HG03558 (cell line): ENCODE measurements at regions not wholly inside any gene's neighbourhood (a gene's known extent, or its start where the extent isn't known, plus 50 kb on each side); places are given as distances from the start of the nearest gene placed in this dataset.
A peak's percentile ranks its signal among the peaks of the same experiment; 100 is the strongest.
"Not testable (repeated sequence)": the region's sequence is repeated elsewhere in the genome, so short reads cannot be mapped to it uniquely, and the experiment has no call there.

Experiments used
- ATAC-seq: cut with Tn5 transposase; IDR thresholded peaks from one replicate; pipeline ENCODE4 v1.9.1; 2021; ENCODE audit warnings: moderate number of reproducible peaks; ENCODE audit not compliant: unreplicated experiment; ENCODE audit errors: extremely low read depth

DNA sequence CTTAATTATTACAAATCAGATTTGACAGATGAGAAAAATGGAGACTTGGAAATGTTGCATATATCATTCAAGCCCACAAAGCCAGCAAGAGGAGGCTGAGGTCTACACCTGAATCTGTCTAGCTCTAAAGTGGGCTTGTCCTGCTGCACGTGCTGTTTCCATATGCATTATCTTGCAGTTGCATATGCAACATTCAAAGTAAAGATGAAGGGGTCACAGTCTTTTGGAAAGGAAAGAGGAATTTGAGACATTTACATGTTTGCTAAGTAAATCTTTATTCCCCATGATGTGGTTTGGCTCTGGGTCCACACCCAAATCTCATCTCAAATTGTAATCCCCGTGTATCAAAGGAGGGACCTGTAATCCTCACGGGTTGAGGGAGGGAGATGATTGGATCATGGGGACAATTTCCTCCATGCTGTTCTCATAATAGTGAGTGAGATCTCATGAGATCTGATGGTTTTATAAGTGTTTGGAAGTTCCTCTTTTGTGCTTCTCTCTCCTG, 98.3 kb downstream of the BACH1 start:
- no peak for ATAC-seq

DNA sequence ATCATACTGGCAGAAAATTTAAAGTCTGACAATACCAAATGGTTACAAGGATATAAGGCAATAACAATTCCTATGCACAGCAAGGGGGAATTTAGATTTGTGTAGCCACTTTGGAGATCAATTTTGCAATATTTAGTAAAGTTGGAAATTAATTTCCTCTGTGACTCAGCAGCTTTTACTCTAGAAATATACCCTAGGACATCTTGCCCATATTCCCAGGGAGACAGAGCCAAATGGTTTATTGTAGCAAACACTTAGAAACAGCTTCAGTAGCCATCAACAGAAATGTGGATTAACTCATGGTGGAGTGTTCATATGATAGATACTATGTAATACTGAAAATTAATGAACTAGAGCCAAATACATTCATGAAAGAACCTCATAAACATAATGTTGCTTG, 104.6 kb downstream of the BACH1 start:
- ATAC-seq, result no peak

DNA sequence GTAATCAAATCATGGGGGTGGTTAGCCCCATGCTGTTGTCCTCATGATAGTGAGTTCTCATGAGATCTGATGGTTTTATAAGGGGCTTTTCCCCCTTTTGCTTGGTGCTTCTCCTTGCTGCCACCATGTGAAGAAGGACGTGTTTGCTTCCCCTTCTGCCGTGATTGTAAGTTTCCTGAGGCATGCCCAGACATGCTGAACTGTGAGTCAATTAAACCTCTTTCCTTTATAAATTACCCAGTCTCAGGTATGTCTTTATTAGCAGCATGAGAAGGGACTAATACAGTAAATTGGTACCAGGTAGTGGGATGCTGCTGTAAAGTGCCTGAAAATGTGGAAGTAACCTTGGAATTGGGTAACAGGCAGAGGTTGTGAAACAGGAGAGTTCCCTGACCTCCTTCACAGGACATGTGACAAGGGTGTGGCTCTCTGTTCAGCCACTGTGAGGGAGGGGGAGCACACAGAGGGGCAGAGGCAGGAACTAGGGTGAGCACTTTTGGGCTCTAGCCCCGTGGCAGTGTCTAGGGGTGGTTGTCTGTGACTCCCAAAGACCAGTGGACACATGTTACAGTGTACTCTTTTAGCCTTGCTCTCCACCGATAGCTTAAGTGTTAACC, 105.3 kb downstream of the BACH1 start:
- no peak for ATAC-seq

DNA sequence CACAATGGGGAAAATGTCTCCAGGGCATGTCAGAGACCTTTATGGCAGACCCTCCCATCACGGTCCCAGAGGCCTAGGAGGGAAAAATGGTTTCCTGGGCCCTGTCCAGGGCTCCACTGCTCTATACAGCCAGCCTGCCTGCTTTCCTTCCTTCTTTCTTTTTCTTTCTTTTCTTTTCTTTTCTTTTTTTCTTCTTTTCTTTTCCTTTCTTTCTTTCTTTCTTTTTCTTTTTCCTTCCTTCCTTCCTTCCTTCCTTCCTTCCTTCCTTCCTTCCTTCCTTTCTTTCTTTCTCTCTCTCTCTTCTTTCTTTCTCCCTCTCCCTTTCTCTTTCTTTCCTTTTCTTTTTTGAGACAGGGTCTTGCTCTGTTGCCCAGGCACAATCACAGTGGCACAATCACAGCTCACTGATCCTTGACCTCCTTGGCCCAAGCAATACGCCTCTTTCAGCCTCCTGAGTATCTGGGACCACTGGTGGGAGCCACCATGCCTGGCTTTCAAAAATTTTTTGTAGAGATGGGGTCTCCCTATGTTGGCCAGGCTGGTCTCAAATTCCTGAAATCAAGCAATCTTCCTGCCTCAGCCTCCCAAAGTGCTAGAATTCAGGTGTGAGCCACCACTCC, 106.9 kb downstream of the BACH1 start:
- no peak for ATAC-seq

DNA sequence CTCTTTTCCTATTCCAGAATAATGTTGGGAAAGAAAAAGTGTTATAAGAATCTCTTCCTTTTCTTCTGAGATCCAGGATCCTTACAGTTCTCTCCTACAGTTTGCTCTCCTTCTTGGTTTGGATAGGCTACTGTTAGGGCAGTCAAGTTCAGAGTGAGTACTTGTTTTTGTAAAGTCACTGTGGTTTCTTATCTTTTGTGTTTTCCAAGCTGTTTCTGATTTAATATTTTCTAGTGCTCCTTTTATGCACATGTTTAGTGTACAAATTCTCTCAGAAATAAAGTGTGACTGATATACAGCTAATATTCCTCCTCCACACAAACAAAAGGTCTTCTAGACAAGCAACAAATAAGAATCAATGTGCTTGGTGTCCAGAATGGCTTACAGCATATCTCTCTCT, 107.7 kb downstream of the BACH1 start:
- ATAC-seq, result no peak

DNA sequence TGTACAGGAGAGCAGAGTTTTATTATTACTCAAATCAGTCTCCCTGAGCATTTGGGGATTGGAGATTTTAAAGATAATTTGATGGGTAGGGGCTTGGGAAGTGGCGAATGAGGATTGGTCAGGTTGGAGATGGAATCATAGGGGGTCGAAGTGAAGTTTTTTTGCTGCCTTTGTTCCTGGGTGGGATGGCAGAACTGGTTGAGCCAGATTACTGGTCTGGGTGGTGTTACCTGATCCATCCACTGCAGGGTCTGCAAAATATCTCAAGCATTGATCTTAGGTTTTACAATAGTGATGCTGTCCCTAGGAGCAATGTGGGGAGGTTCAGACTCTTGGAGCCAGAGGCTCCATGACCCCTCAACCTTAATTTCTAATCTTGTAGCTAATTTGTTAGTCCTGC, 108.8 kb downstream of the BACH1 start:
- ATAC-seq, result no peak

DNA sequence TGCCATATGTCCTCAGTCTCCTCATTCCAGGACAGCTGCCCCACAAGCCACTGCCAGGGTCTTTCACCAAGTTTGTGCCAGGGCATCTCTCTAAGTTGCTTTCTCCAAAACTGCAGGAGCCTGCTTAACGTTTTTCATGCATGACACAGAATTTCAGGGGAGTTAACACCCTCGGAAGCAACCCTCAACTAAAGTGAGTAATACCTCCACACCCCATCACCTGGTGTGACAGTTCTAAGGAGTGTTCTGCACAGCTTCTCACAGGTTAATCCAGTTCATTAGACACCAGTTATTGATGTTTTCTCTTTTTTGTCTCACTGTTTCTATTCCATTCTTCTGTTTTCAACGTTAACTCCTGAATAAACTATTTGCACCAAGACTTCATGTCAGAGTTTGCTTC, 115.0 kb downstream of the BACH1 start:
- no peak for ATAC-seq

DNA sequence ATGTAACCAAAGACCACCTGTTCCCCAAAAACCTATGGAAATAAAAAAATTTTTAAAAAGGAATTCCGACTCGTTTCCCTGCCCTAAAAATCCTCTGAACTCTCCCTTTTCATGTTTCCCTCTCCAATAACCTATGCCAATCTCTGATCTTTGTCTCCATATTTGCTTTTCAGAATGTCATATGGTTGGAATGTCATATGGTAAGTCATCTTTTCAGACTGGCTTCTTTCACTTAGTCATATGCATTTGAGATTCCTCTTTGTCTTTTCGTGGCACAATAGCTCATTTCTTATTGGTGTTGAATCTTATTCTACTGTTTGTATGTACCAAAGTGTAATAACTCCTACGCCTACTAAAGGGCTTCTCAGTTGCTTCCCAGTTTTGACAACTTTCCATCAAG, 117.5 kb downstream of the BACH1 start:
- no peak for ATAC-seq

DNA sequence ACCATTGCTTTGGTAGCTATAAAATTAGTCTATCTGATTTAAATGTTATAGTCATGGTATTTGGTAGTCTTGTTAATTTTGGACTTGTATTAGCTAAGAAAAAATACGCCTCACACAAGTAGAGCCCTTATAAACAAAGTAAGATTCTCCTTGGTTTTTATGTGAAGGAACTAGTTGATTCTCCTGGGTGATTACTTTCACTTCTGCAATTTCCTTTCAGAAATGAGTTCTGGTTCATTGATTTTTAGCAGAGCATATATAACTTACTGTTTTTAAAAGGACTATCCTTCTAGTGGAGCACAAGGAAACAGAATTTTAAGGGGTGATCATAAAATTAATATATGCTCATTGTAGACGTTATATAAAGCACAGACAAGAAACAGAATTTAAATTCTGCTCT, 120.1 kb downstream of the BACH1 start:
- peak; percentile 83 for ATAC-seq

DNA sequence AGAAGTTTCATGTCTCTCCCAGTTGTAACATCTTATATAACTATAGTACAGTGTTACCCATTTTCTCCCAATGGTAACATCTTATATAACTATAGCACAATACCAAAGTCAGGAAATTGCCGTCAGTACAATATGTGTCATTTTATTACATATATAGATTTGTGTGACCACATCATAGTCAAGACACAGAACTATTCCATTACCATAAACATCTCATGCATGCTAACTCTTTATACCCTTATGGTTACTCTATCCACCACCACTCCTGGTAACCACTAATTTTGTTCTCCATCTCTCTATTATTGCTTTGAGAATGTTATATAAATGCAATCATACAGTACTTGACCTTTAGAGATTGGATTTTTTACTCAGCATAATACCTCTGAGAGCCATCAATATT, 120.7 kb downstream of the BACH1 start:
- no peak for ATAC-seq

DNA sequence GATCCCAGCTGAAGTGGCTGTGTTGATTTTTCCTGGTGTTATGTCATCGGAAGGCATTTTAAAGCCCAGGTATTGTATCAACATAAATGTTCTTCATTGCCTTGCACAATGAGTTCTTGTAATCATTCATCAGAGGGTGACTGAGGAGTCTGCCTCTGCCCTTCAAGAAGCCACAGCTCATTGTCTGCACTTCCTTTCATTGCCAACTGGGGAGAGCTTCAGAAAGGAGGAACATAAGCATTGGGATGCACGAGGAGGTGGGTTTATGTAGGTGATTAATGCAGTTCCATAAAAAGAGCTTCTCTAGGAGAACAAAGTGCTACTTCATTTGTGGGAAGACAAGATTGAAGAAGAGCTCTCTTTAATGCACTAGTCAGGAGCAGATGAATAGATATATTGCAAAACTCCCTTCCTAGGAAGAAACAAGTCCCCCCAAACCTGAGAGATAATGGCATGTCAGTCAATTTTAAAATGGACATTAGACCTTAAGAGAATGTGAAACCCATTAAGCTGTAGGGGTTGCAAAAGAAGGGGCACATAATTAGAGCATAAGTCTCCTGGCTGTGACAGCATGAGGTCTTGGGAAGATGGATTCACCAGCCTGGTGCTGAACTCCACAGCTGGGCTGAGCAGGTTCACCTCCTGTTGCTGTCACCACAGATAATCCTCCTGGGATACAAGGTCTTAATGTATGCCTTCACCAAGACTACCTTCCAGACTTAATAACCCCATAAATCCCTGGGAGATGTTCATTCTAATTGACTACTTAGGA, 124.6 kb downstream of the BACH1 start:
- no peak for ATAC-seq

DNA sequence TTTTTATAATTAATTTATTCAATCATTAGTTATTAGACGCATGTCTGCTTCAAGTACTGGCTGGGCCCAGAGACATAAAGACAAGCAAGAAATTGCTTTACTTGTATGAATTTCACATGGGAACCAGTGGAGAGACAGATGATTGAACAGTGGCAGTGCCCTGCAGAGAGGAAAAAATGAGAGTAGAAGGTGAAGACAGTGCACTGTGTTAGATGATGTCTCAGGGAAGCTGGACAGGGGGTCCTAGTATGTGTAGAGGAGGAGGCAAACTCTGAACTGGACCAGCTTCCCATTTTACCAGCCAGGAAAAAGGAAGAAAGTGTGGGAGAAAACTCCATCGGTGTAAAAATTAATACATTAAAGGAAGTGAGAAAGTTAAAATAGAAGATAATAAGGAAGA, 126.0 kb downstream of the BACH1 start:
- no peak for ATAC-seq

DNA sequence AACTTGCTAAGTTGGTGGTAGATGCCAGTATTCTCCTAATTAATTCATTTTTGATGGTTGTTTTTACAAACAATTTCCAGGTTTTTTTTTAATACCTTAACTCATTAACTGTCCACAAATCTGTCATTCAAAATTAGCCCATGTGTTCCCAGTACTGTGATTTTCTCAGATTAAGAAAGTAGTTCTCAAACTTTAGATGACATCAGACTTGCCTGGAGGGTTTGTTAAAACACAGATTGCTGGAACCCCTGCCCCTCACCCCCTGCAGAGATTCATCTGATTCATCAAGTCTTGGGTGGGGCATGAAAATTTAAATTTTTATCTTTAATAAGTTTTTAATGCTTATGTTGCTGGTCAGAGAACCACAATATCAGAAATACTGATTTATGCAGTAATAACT, 130.5 kb downstream of the BACH1 start:
- ATAC-seq, result no peak

DNA sequence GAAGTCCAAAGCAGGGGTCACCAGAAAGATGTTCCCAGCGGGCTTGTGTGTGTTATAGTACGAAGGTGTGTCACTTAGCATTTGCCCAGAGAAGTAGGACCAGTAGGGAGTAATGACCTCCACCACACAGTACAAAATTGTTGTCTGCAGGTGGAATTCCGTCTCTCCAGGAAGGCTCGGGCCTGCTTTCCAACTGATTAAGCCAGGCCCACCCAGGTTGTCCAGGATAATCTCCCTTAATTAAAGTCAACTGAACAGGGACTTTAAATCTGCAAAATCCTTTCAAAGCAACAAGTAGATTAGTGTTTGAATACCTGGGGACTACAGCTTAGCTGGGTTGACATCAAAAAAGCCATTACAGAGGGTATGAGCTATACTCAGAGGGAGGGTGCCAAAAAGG, 131.3 kb downstream of the BACH1 start:
- no peak for ATAC-seq

DNA sequence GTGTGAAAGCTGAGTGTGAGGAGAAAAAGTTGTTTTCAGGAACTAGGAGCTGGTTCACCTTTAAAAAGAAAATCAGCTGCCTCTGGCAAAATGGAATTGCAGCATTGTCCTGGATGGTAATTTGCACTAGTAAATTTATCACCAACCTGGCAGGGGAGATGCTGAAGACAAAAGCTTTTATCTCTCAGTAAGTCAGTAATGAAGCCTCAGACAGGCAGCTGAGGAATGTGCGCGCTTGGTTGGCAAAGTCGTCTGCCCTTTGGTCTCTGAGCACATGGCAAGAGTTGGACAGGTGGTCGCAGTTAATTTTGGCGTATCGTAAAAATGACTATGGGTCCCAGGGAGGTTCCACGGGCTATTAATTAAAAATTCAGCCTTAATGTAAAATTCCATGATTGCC, 131.9 kb downstream of the BACH1 start:
- ATAC-seq, result no peak

DNA sequence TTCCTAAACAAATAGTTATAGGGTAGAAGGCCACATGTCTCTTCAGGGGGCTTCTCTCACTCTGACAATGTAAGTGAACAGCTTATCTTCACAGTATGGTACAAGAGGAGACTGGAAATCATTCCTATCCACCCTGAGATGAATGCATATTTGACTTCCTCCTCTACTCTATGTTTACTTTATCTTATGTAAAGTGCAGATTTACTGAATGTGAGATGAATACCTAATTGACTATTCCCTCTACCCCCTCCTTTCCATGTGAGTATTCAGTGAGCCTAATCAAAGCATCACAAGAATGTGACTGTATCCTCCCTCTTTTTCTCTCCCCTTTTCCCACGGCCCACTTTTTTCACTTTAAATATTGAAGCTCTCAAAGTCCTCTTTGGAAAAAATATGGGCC, 132.5 kb downstream of the BACH1 start:
- ATAC-seq, result no peak

DNA sequence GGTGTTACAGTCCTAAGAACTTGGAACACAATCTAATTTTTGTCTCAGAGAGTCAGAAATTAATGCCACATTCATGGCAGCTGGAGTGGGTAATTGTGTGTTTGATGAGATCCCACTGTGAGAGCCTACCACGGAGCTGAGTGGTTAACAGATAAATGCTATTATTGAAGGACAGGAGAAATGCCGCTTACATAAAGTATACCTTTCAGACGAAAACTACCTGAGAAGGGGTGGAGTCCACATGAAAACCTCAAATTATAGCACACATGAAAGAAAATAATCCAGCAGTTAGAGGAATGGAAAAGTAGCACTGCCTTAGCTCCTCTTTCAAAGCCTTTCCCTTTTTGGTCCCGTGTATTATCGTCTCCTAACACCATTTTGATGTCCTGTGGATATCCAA, 133.0 kb downstream of the BACH1 start:
- no peak for ATAC-seq

DNA sequence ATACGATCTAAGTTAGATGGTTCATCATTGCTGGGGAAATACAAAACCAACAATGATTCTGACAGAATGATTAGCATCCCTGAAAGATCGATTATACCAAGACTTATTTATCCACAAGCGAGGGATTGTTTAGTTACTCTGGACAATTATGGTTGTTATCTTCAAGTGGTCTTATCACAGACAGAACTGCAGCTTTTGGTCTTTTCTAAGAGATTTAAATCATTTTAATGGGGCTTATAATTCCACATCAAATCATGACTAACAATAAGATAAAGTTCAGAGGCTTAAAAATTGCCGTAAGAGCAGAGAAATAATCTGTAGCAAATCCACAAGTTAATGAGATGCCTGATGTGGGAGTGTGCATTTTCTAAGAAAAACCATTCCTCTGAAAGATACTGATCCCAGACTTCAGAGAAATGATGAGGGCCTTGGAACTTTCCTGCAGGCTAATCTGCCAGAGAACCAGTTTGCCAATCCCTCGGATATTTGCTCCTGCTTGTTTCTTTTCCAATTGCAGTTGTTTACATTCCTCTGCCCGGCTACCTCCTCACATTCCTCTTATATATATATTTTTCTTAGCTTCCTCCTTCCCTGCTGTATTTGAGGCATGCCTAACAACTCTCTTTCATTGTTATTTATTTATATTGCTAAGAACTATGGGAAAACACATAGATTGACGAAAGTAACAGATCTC, 134.8 kb downstream of the BACH1 start:
- ATAC-seq, result no peak

DNA sequence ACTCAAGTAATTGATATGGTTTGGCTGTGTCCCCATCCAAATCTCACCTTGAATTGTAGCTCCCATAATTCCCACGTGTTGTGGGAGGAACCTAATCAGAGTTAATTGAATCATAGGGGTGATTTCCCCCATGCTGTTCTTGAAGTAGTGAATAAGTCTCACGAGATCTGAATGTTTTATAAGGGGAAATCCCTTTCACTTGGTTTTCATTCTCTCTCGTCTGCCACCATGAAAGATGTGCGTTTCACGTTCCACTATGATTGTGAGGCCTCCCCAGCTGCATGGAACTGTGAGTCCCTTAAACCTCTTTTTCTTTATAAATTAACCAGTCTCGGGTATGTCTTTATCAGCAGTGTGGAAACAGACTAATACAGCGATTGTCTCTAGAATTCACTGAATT, 135.4 kb downstream of the BACH1 start:
- no peak for ATAC-seq

DNA sequence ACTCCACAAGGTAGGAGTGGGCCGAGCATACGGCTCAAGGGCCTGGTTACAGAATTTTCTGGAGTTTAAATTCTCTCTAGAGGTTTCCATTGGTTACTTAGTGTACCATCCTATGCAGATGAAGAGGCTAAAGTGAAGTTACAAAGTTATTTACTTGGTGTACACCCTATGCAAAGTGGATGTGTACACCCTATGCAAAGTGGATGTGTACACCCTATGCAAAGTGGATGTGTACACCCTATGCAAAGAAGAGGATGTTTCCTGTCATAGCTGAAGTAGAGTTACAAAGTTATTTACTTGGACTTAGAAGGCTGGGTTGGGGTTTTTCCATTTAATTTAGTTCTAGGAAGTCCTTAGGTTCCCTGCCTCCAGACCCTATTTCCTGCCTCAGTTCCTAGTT, 136.3 kb downstream of the BACH1 start:
- ATAC-seq, result not testable (repeated sequence)

DNA sequence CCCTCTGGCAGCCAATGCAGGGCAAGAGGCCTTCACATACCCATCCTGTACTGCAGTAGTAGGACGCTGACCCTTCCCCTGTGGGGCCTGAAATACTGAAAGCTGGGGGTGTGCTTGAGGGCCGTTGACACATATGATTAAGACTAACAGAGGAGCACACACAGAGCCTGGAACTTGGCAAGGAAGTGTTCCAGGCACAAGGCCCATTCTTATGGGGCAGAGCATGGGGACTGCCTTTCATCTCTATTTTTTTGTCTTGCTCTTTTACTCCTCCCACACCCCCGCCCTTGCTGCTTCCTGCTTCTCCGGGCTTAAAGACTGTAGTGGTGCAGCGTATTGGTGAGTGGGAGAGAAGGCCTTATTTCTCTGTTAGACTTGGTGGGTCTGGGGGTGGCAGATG, 137.4 kb downstream of the BACH1 start:
- no peak for ATAC-seq
